ENCODE measurements at regions not wholly inside any gene's neighbourhood (a gene's known extent, or its start where the extent isn't known, plus 50 kb on each side); places are given as distances from the start of the nearest gene placed in this dataset.
"Not testable (repeated sequence)": the region's sequence is repeated elsewhere in the genome, so short reads cannot be mapped to it uniquely, and the experiment has no call there.

- no peak for DNase-seq (ENCODE audit: insufficient read length, low spot score)
These were observed 424.5 kb downstream of the PREX1 start for GRCh38 chr20:48403167-48403761.

GRCh38 chr20:48401359-48401758, 426.4 kb downstream of the PREX1 start:
- no peak for DNase-seq (ENCODE audit: insufficient read length, low spot score)
- no peak for FAIRE-seq
- TF ChIP-seq PAX5 (IDR thresholded peaks at IDR 0.05; ENCODE audit: insufficient read depth, low read length, severe bottlenecking) (no peak), POU2F2 (IDR thresholded peaks at IDR 0.05; ENCODE audit: low read depth, low read length) (no peak), POLR2AphosphoS5 (IDR thresholded peaks at IDR 0.05; ENCODE audit: low read depth, low read length) (no peak), SPI1 (IDR thresholded peaks at IDR 0.05; ENCODE audit: low read depth, low read length) (no peak), TAF1 (IDR thresholded peaks at IDR 0.05; ENCODE audit: low read depth, low read length) (no peak), POLR2A (IDR thresholded peaks at IDR 0.05; ENCODE audit: low read depth, low read length) (no peak)

More at GRCh38 chr20:48403167-48403761, 424.5 kb downstream of the PREX1 start:
- FAIRE-seq, result no peak
- TF ChIP-seq POLR2A (IDR thresholded peaks at IDR 0.05; ENCODE audit: low read depth, low read length) (no peak), PAX5 (IDR thresholded peaks at IDR 0.05; ENCODE audit: insufficient read depth, low read length, severe bottlenecking) (no peak), TAF1 (IDR thresholded peaks at IDR 0.05; ENCODE audit: low read depth, low read length) (no peak), POLR2AphosphoS5 (IDR thresholded peaks at IDR 0.05; ENCODE audit: low read depth, low read length) (no peak), POU2F2 (IDR thresholded peaks at IDR 0.05; ENCODE audit: low read depth, low read length) (no peak), SPI1 (IDR thresholded peaks at IDR 0.05; ENCODE audit: low read depth, low read length) (no peak)

DNA sequence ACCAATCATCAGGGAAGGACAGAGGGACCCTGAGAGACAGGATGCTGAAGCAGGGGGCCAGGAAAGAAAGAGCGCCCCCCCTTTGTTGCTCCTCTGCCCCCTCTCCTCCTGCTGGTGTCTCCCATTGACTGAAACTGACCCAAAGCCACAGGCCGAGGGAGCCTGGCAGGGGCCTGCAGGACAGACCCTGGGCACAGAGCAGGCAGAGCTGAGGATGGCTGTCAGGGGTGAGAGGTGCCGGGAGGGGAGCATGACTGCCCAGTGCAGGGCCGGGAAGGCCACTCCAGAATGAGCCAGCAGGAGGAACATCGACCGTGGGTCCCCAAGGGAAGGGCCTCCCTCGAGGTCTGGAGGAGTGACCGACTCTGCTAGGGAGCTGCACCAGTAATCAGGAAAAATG, 427.8 kb downstream of the PREX1 start:
- FAIRE-seq, result no peak
- DNase-seq (ENCODE audit: insufficient read length, low spot score), result no peak
- no peak for TF ChIP-seq TAF1 (IDR thresholded peaks at IDR 0.05; ENCODE audit: low read depth, low read length)
- no peak for TF ChIP-seq POLR2AphosphoS5 (IDR thresholded peaks at IDR 0.05; ENCODE audit: low read depth, low read length)
- no peak for TF ChIP-seq PAX5 (IDR thresholded peaks at IDR 0.05; ENCODE audit: insufficient read depth, low read length, severe bottlenecking)
- no peak for TF ChIP-seq POLR2A (IDR thresholded peaks at IDR 0.05; ENCODE audit: low read depth, low read length)
- TF ChIP-seq POU2F2 (IDR thresholded peaks at IDR 0.05; ENCODE audit: low read depth, low read length), result no peak
- TF ChIP-seq SPI1 (IDR thresholded peaks at IDR 0.05; ENCODE audit: low read depth, low read length), result no peak

GRCh38 chr20:48398506-48399449, 429.0 kb downstream of the PREX1 start:
- no peak for FAIRE-seq
- TF ChIP-seq POU2F2 (IDR thresholded peaks at IDR 0.05; ENCODE audit: low read depth, low read length) (no peak), POLR2AphosphoS5 (IDR thresholded peaks at IDR 0.05; ENCODE audit: low read depth, low read length) (no peak), TAF1 (IDR thresholded peaks at IDR 0.05; ENCODE audit: low read depth, low read length) (no peak), SPI1 (IDR thresholded peaks at IDR 0.05; ENCODE audit: low read depth, low read length) (no peak), POLR2A (IDR thresholded peaks at IDR 0.05; ENCODE audit: low read depth, low read length) (no peak), PAX5 (IDR thresholded peaks at IDR 0.05; ENCODE audit: insufficient read depth, low read length, severe bottlenecking) (no peak)
- no peak for DNase-seq (ENCODE audit: insufficient read length, low spot score)

DNA sequence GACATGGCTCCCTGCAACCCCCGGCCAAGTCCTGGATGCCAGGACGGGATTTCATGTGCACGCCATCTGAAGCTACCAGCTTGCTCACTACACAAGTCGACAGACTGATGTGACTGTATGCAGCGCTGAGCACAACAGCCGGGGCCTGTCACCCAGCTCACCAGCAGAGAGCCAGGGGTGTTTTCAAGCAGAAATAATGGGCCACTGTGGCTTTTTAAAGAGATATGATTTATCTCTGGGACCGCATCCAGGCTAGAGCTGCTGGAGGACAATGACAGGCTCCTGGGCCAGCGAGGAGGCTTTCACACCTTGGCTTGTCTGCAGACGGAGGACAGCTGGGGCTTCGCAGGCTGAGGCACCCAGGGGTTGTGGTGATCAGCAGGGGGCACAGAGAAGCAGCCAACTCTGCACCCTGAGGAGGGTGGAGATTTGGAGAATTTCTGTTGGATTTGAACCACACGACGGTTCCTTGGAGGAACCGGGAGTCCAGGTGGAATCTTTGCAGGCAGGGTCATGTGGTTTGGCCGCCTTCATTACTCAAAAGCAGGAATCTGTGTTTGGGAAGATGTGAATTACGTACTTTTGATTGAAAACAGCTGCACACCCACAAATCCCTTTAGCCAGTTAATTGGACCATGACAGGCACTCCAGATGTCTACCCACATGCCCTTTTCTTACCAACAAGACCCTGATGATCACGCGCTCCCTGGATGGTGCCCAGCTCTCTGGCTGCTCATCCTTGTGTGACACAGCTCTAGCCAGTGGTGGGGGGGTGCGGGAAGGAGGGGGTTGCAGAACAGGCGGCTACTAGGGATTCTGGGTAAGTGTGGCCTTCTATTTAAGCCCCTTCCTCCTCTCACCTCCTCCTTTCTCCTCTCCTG, 430.6 kb downstream of the PREX1 start:
- DNase-seq (ENCODE audit: insufficient read length, low spot score); FAIRE-seq: not testable (repeated sequence)

DNA sequence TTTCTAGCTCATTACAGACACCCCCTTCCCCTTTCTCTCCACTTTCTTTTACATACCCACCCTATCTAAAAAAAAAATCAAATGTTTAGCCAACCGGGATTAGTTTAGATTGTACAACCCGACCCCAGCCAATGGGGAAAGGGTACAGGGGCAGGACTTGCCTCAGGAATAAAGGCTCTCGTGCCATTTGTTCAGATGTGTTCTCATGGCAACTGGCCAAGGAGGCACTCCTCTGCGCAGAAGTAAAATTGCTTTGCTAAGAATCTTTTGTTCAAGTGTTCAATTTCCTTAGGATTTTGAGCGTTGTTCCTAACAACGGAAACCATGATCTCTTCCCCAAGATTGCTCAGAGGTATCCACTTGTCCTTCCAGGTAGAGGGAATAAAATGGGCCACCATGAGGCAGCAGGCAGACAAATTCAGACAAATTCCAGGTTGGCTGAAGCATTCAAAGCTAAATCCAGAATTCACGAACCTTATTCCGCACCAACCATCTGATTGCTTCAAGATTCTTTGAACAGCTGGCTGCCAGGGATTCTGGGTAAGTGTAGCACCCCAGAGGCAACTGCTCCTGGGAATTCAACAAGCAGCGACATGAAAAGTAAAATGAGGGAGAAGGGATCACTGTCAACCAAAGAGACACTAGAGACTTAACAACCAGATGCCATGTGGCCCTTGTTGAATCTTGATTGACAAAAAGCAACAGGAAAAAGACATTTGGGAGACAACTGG, 431.8 kb downstream of the PREX1 start:
- DNase-seq (ENCODE audit: insufficient read length, low spot score), result no peak
- TF ChIP-seq POU2F2 (IDR thresholded peaks at IDR 0.05; ENCODE audit: low read depth, low read length) (no peak), POLR2AphosphoS5 (IDR thresholded peaks at IDR 0.05; ENCODE audit: low read depth, low read length) (no peak), POLR2A (IDR thresholded peaks at IDR 0.05; ENCODE audit: low read depth, low read length) (no peak), PAX5 (IDR thresholded peaks at IDR 0.05; ENCODE audit: insufficient read depth, low read length, severe bottlenecking) (no peak), SPI1 (IDR thresholded peaks at IDR 0.05; ENCODE audit: low read depth, low read length) (no peak), TAF1 (IDR thresholded peaks at IDR 0.05; ENCODE audit: low read depth, low read length) (no peak)
- FAIRE-seq, result no peak

DNA sequence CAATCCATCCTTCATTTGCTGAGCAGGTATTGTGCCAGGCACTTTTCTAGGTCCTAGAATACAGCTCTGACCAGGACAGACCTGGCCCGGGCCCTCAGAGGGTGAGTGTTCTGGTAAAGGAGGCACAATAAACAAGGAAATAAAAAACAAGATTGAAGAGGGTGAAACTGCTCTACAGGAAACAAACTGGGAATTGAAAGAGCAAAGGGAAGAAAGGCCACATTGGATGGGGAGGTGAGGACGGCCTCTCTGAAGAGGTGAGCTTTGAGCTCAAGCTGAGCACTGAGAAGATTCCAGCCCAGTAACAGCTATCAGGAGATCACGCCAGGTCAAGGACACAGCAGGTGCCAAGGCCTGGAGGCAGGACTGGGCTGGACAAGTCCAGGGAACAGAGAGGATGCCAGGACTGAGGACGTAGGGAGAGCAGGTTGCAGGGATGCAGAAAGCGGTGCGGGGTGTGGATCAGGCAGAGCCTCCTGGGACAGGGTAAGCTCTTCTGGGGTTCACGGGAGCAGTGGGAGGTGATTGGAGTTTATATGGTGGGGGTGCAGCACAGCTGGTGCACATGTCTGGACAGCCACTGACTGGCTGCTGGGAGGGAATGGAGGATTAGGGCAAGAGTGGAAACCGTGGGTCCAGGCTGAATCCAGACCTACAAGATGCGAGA, 433.3 kb downstream of the PREX1 start:
- TF ChIP-seq POLR2A (IDR thresholded peaks at IDR 0.05; ENCODE audit: low read depth, low read length) (no peak), POLR2AphosphoS5 (IDR thresholded peaks at IDR 0.05; ENCODE audit: low read depth, low read length) (no peak), TAF1 (IDR thresholded peaks at IDR 0.05; ENCODE audit: low read depth, low read length) (no peak), POU2F2 (IDR thresholded peaks at IDR 0.05; ENCODE audit: low read depth, low read length) (no peak), PAX5 (IDR thresholded peaks at IDR 0.05; ENCODE audit: insufficient read depth, low read length, severe bottlenecking) (no peak), SPI1 (IDR thresholded peaks at IDR 0.05; ENCODE audit: low read depth, low read length) (no peak)
- FAIRE-seq (no peak), DNase-seq (ENCODE audit: insufficient read length, low spot score) (no peak)

- DNase-seq (ENCODE audit: insufficient read length, low spot score), result no peak
- no peak for TF ChIP-seq PAX5 (IDR thresholded peaks at IDR 0.05; ENCODE audit: insufficient read depth, low read length, severe bottlenecking)
- no peak for TF ChIP-seq POU2F2 (IDR thresholded peaks at IDR 0.05; ENCODE audit: low read depth, low read length)
- no peak for TF ChIP-seq POLR2A (IDR thresholded peaks at IDR 0.05; ENCODE audit: low read depth, low read length)
- no peak for TF ChIP-seq SPI1 (IDR thresholded peaks at IDR 0.05; ENCODE audit: low read depth, low read length)
- TF ChIP-seq TAF1 (IDR thresholded peaks at IDR 0.05; ENCODE audit: low read depth, low read length), result no peak
- no peak for TF ChIP-seq POLR2AphosphoS5 (IDR thresholded peaks at IDR 0.05; ENCODE audit: low read depth, low read length)
- FAIRE-seq, result no peak
These were observed 434.0 kb downstream of the PREX1 start for GRCh38 chr20:48393737-48394314.
